GM18867 (cell line): ENCODE measurements at regions not wholly inside any gene's neighbourhood (a gene's known extent, or its start where the extent isn't known, plus 50 kb on each side); places are given as distances from the start of the nearest gene placed in this dataset.

ENCODE experiments used
- ATAC-seq: cut with Tn5 transposase; IDR thresholded peaks from one replicate; pipeline ENCODE4 v1.9.1; 2021; ENCODE audit warnings: mild to moderate bottlenecking, moderate library complexity; ENCODE audit not compliant: unreplicated experiment

- no peak for ATAC-seq
Measured at GRCh38 chr2:120826716-120827410, 91.2 kb downstream of the GLI2 start.

GRCh38 chr2:120828066-120828465 lies 92.4 kb downstream of the GLI2 start:
- no peak for ATAC-seq

GRCh38 chr2:120828829-120829632 lies 93.4 kb downstream of the GLI2 start:
- no peak for ATAC-seq

GRCh38 chr2:120829633-120830025 lies 94.0 kb downstream of the GLI2 start:
- ATAC-seq, result no peak

- ATAC-seq, result no peak
Measured at GRCh38 chr2:120830096-120830830, 94.6 kb downstream of the GLI2 start.

GRCh38 chr2:120831086-120831485 lies 95.4 kb downstream of the GLI2 start:
- no peak for ATAC-seq

- no peak for ATAC-seq
Measured at GRCh38 chr2:120831891-120832290, 96.2 kb downstream of the GLI2 start.

- ATAC-seq, result no peak
Measured at GRCh38 chr2:120832296-120833070, 96.8 kb downstream of the GLI2 start.

- ATAC-seq, result no peak
Measured at GRCh38 chr2:120833127-120833675, 97.5 kb downstream of the GLI2 start.

GRCh38 chr2:120834206-120834605 lies 98.5 kb downstream of the GLI2 start:
- ATAC-seq, result no peak

- no peak for ATAC-seq
Measured at GRCh38 chr2:120836281-120836680, 100.6 kb downstream of the GLI2 start.

GRCh38 chr2:120840795-120841487 lies 105.3 kb downstream of the GLI2 start:
- ATAC-seq, result no peak

GRCh38 chr2:120842456-120843439 lies 107.1 kb downstream of the GLI2 start:
- ATAC-seq, result no peak

GRCh38 chr2:120844070-120844738 lies 108.5 kb downstream of the GLI2 start:
- no peak for ATAC-seq

GRCh38 chr2:120845277-120845676 lies 109.6 kb downstream of the GLI2 start:
- no peak for ATAC-seq

- no peak for ATAC-seq
Measured at GRCh38 chr2:120846406-120847095, 110.9 kb downstream of the GLI2 start.

- ATAC-seq, result no peak
Measured at GRCh38 chr2:120847700-120848321, 112.1 kb downstream of the GLI2 start.
